Panc1 (cell line): ENCODE measurements at regions not wholly inside any gene's neighbourhood (a gene's known extent, or its start where the extent isn't known, plus 50 kb on each side); places are given as distances from the start of the nearest gene placed in this dataset.

ENCODE experiments used
- ATAC-seq: fragments of 200-7000 bp; cut with Tn5 transposase; 2 replicates; pipeline ENCODE4 v1.9.1; 2020; ENCODE audit warnings: mild to moderate bottlenecking, moderate library complexity
- BruUV-seq: library from RNA; stranded (reverse); fragments of 400-500 nt; replicated peaks from 2 replicates; lab custom pipeline; 2021; lab: Mats Ljungman, UMichigan
- CTCF ChIA-PET: fragments of 300-600 bp; sonication (Branson Sonifier 250); formaldehyde crosslinking; loops from one replicate; lab custom pipeline; 2022; ENCODE audit warnings: antibody characterized with exemption; lab: Charles Lee
- POLR2A ChIA-PET: fragments of 300-600 bp; sonication (Branson Sonifier 250); formaldehyde crosslinking; loops from one replicate; lab custom pipeline; 2022; ENCODE audit warnings: antibody characterized with exemption; lab: Charles Lee
- DNase-seq: peaks from one replicate; pipeline ENCODE4 v3.0.0-alpha.2; 2010; ENCODE audit warnings: low read depth, low spot score
- H3K27ac ChIP-seq: 2 replicates; pipeline ENCODE4 v1.5.1; 2011; ENCODE audit warnings: mild to moderate bottlenecking, low read length, inconsistent platforms
- H3K27me3 ChIP-seq: fragments of 200-500 bp; sonication (Bioruptor generic); 2 replicates; pipeline ENCODE4 v1.6.0; 2014; ENCODE audit warnings: low read length, inconsistent platforms; ENCODE audit not compliant: control insufficient read depth, insufficient read depth
- H3K36me3 ChIP-seq: fragments of 200-500 bp; sonication (Bioruptor generic); 2 replicates; pipeline ENCODE4 v1.5.1; 2014; ENCODE audit warnings: inconsistent platforms, mild to moderate bottlenecking, low read length, moderate library complexity; ENCODE audit not compliant: control insufficient read depth, insufficient read depth
- H3K4me1 ChIP-seq: 2 replicates; pipeline ENCODE4 v1.5.1; 2011; ENCODE audit warnings: inconsistent platforms, mild to moderate bottlenecking, low read length, moderate library complexity; ENCODE audit not compliant: control insufficient read depth, insufficient read depth
- H3K4me3 ChIP-seq, 2 experiments: 2 replicates each; pipeline ENCODE4 v1.5.1; 2011 to 2012; ENCODE audit warnings: low read depth in 2 of 2, low read length in 2 of 2, mild to moderate bottlenecking in 2 of 2, inconsistent platforms in 1 of 2, moderate library complexity in 1 of 2
- H3K9me3 ChIP-seq: fragments of 200-500 bp; sonication (Bioruptor generic); 2 replicates; pipeline ENCODE4 v1.5.1; 2014; ENCODE audit warnings: low read depth, mild to moderate bottlenecking, inconsistent platforms, low read length, moderate library complexity; ENCODE audit not compliant: control insufficient read depth, insufficient read depth
- CTCF ChIP-seq: fragments of 450-650 bp; IDR thresholded peaks from 2 replicates; pipeline ENCODE4 v1.5.1; 2017; ENCODE audit warnings: mild to moderate bottlenecking
- POLR2AphosphoS5 ChIP-seq: IDR thresholded peaks from 2 replicates; pipeline ENCODE4 v1.6.1; 2012; ENCODE audit warnings: mild to moderate bottlenecking, low read depth, low read length, moderate library complexity
- SIN3A ChIP-seq: IDR thresholded peaks from 2 replicates; pipeline ENCODE4 v1.6.1; 2012; ENCODE audit warnings: low read depth, mild to moderate bottlenecking, low read length, moderate library complexity, borderline replicate concordance; ENCODE audit not compliant: insufficient read depth
- TCF7L2 ChIP-seq: IDR thresholded peaks from 2 replicates; pipeline ENCODE4 v1.6.1; 2011; ENCODE audit warnings: mild to moderate bottlenecking, low read depth, low read length, inconsistent platforms
- in situ Hi-C: cut with HindIII; loops from 2 replicates; pipeline ENCODE4 v1.10.0; 2016; ENCODE audit warnings: low sequenced_read_pairs, low pct_unique_long_range_greater_than_20kb
- intact Hi-C: fragments of 100-400 bp; cut with micrococcal nuclease; formaldehyde crosslinking; loops from one replicate; pipeline ENCODE4 v1.10.0; 2022; ENCODE audit not compliant: unreplicated experiment
- TF ChIP-seq, protein P1 (sequence below), 2 experiments: IDR thresholded peaks; 2 replicates each; pipeline ENCODE4 v1.6.1; 2011 to 2012; ENCODE audit warnings: low read depth in 2 of 2, control low read depth in 1 of 2, low read length in 1 of 2, mild to moderate bottlenecking in 1 of 2, moderate library complexity in 1 of 2; ENCODE audit not compliant: insufficient read depth in 1 of 2

DNA sequence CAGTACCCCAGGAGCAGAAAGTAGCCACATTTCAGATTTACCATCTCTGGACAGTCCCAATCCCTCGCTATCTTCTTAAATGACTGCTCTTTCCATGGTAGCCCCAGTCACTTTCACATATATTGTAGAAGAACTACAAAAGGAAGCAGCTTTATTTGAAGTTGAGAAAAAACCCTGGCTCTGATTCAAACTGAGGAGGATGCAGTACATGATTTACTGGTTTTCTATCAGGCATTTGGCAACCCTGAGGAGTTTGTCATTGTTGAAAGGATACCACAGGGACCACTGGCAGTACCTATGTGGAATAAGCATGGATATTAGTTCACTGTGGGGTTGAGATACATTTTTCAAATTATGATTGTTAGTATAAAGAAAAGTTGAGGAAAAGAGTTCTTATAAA is 640.9 kb upstream of the SETBP1 start:
- POLR2A ChIA-PET: no interaction called here
- no peaks in the 10 kb centered on the region for H3K9me3 ChIP-seq
- no peak overlapping the region for H3K27ac ChIP-seq
- H3K36me3 ChIP-seq: no peaks in the 10 kb centered on the region
- CTCF ChIA-PET: no interaction called here
- H3K4me1 ChIP-seq: no peaks in the 10 kb centered on the region
- no peak for TF ChIP-seq TCF7L2
- TF ChIP-seq CTCF: no peak
- TF ChIP-seq POLR2AphosphoS5: no peak
- TF ChIP-seq SIN3A: no peak
- TF ChIP-seq, protein P1, sequence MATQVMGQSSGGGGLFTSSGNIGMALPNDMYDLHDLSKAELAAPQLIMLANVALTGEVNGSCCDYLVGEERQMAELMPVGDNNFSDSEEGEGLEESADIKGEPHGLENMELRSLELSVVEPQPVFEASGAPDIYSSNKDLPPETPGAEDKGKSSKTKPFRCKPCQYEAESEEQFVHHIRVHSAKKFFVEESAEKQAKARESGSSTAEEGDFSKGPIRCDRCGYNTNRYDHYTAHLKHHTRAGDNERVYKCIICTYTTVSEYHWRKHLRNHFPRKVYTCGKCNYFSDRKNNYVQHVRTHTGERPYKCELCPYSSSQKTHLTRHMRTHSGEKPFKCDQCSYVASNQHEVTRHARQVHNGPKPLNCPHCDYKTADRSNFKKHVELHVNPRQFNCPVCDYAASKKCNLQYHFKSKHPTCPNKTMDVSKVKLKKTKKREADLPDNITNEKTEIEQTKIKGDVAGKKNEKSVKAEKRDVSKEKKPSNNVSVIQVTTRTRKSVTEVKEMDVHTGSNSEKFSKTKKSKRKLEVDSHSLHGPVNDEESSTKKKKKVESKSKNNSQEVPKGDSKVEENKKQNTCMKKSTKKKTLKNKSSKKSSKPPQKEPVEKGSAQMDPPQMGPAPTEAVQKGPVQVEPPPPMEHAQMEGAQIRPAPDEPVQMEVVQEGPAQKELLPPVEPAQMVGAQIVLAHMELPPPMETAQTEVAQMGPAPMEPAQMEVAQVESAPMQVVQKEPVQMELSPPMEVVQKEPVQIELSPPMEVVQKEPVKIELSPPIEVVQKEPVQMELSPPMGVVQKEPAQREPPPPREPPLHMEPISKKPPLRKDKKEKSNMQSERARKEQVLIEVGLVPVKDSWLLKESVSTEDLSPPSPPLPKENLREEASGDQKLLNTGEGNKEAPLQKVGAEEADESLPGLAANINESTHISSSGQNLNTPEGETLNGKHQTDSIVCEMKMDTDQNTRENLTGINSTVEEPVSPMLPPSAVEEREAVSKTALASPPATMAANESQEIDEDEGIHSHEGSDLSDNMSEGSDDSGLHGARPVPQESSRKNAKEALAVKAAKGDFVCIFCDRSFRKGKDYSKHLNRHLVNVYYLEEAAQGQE (IDR thresholded peaks at IDR 0.05; ENCODE audit: insufficient read depth in 1 of 2, low read depth in 2 of 2, low read length in 1 of 2): no peak
- no peaks in the 10 kb centered on the region for H3K27me3 ChIP-seq
- intact Hi-C loops: no loop called here
- H3K4me3 ChIP-seq: no peak overlapping the region
- in situ Hi-C loops: no loop called here
- ATAC-seq: no peak
- BruUV-seq: no TSS peak
- no peak for DNase-seq

DNA sequence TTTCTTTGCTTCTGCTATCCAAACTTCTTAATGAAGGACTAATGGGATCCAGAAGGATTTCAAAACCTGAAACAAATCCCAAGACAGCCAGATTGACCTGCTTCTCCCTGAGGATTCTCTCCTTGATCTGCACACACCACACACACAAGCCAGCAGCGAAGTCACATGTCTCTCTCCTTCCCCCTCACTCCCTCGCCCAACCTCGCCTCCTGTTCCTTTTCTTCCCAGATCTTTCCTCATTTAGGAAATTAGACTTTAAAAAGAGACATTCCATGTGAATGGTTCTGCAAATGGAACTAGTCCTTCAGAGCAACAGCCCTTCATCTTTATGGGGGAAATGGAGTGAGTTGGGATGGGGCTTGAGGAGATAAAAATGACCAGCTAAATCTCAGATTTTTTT is 639.1 kb upstream of the SETBP1 start:
- Histone ChIP-seq H3K4me1 (no peaks in the 10 kb centered on the region), H3K4me3 (no peak overlapping the region), H3K27ac (no peak overlapping the region), H3K9me3 (no peaks in the 10 kb centered on the region), H3K36me3 (no peaks in the 10 kb centered on the region), H3K27me3 (no peaks in the 10 kb centered on the region)
- TF ChIP-seq, protein P1 (IDR thresholded peaks at IDR 0.05; ENCODE audit: insufficient read depth in 1 of 2, low read depth in 2 of 2, low read length in 1 of 2): no peak
- TF ChIP-seq TCF7L2 (no peak), CTCF (no peak), POLR2AphosphoS5 (no peak)
- BruUV-seq: no TSS peak
- POLR2A ChIA-PET: no interaction called here
- CTCF ChIA-PET: no interaction called here
- in situ Hi-C loops: no loop called here
- intact Hi-C loops: no loop called here
- no peak for ATAC-seq
- no peak for DNase-seq
